ENCODE measurements at regions not wholly inside any gene's neighbourhood (a gene's known extent, or its start where the extent isn't known, plus 50 kb on each side); places are given as distances from the start of the nearest gene placed in this dataset.

GRCh38 chr12:115158816-115159215 lies 474.8 kb upstream of the TBX3 start:
- H3K79me1 ChIP-seq (ENCODE audit: low read depth, low read length), result no peaks in the 10 kb centered on the region
- no peaks in the 10 kb centered on the region; a peak in 1 of 7 replicates for H3K4me1 ChIP-seq (replicated peaks in 1 of 4; ENCODE audit: control insufficient read depth in 3 of 4, insufficient read depth in 4 of 4, low read length in 3 of 4)
- DNase-seq (ENCODE audit: low read depth in 1 of 2, low spot score in 2 of 2), result no peak
- no peak for FAIRE-seq
- H2BK5ac ChIP-seq (ENCODE audit: low read depth, low read length), result no peak overlapping the region
- no peak overlapping the region for H3K14ac ChIP-seq (ENCODE audit: insufficient read length)
- H3K4ac ChIP-seq (replicated peaks; ENCODE audit: insufficient read length, low read depth, low read length), result no peak overlapping the region
- no peak overlapping the region for H2BK12ac ChIP-seq (ENCODE audit: low read depth, low read length)
- no peaks in the 10 kb centered on the region for H3K36me3 ChIP-seq (ENCODE audit: control insufficient read depth in 2 of 4, insufficient read depth in 4 of 4, low read length in 3 of 4)
- H2BK20ac ChIP-seq (ENCODE audit: low read length), result no peak overlapping the region
- H3K27me3 ChIP-seq (replicated peaks in 1 of 4; ENCODE audit: control insufficient read depth in 3 of 4, extremely low read depth in 1 of 4, insufficient read depth in 3 of 4, low read length in 3 of 4), result no peaks in the 10 kb centered on the region
- H2AFZ ChIP-seq (ENCODE audit: low read length), result no peak overlapping the region
- no peaks in the 10 kb centered on the region for H3K79me2 ChIP-seq (ENCODE audit: control insufficient read depth in 1 of 2, insufficient read depth in 2 of 2, low read length in 2 of 2)
- no peak overlapping the region for H4K91ac ChIP-seq (replicated peaks; ENCODE audit: insufficient read length, low read length)
- no peak overlapping the region for H3K23ac ChIP-seq (ENCODE audit: insufficient read length)
- H2BK120ac ChIP-seq (replicated peaks; ENCODE audit: low read depth, low read length), result no peak overlapping the region
- no peak overlapping the region for H2BK15ac ChIP-seq (ENCODE audit: low read length)
- no peak overlapping the region for H2AK5ac ChIP-seq (ENCODE audit: low read depth, low read length)
- H4K5ac ChIP-seq (ENCODE audit: insufficient read length, low read depth, low read length), result no peak overlapping the region
- no peaks in the 10 kb centered on the region for H3K23me2 ChIP-seq (ENCODE audit: low read depth, low read length)
- no peak overlapping the region for H3K9ac ChIP-seq (replicated peaks in 1 of 4; ENCODE audit: extremely low read depth in 1 of 4, low read depth in 3 of 4, low read length in 3 of 4)
- H3K4me2 ChIP-seq (ENCODE audit: insufficient read depth in 1 of 2, low read depth in 2 of 2, low read length in 2 of 2), result no peak overlapping the region
- ChIA-PET POLR2A (ENCODE audit: partially characterized antibody) (no interaction called here), CTCF (ENCODE audit: partially characterized antibody) (interaction anchor here (0.6 to 1.4 kb wide), 2 partner anchors 11 to 459 kb away, joined by 3 read pairs; no protein-coding TSS in a partner anchor)
- no peak overlapping the region for H3K27ac ChIP-seq (ENCODE audit: low read depth, low read length)
- no peak overlapping the region for H4K8ac ChIP-seq (ENCODE audit: extremely low read depth, insufficient read depth, low read length)
- H3K56ac ChIP-seq (replicated peaks; ENCODE audit: insufficient read length, low read depth, low read length), result no peak overlapping the region
- TF ChIP-seq KDM5A (IDR thresholded peaks at IDR 0.05; ENCODE audit: low read length), result no peak
- TF ChIP-seq EP300 (IDR thresholded peaks at IDR 0.05; ENCODE audit: borderline replicate concordance in 1 of 2, low read depth in 2 of 2, low read length in 2 of 2), result no peak
- TF ChIP-seq POLR2AphosphoS5 (IDR thresholded peaks at IDR 0.05; ENCODE audit: low read depth, low read length), result no peak
- TF ChIP-seq SP2 (IDR thresholded peaks at IDR 0.05; ENCODE audit: low read length), result no peak
- TF ChIP-seq HDAC6 (IDR thresholded peaks at IDR 0.05; ENCODE audit: low read depth, low read length), result no peak
- H3K9me3 ChIP-seq (ENCODE audit: insufficient read depth in 2 of 2, low read depth in 1 of 2, low read length in 1 of 2), result no peaks in the 10 kb centered on the region
- H4K20me1 ChIP-seq (replicated peaks in 1 of 2; ENCODE audit: control insufficient read depth in 1 of 2, insufficient read depth in 2 of 2, low read length in 2 of 2), result no peaks in the 10 kb centered on the region
- 83% methylated on average over 5 of the region's 5 CpGs; no CpG with 5 or more reads in 1 of the 2 experiments for WGBS, 2 experiments (ENCODE audit: extremely low coverage in 1 of 2, insufficient coverage in 1 of 2, insufficient read length in 1 of 2, insufficient replicate concordance in 2 of 2, low coverage in 1 of 2, low lambda C conversion rate in 2 of 2, missing lambda C conversion rate in 1 of 2)
- no peak overlapping the region for H3K4me3 ChIP-seq (ENCODE audit: extremely low read depth in 1 of 4, insufficient read depth in 2 of 4, low read depth in 3 of 4, low read length in 4 of 4)
- H3K18ac ChIP-seq (ENCODE audit: extremely low read depth, low read length), result no peak overlapping the region

Measured in H1 (cell line).